Stimulated activated CD4-positive, alpha-beta T cell treated with anti-CD3 and anti-CD28 coated beads, Interleukin-4, amount 100 ng/mL, for 48 hours (primary cell): ENCODE measurements at regions not wholly inside any gene's neighbourhood (a gene's known extent, or its start where the extent isn't known, plus 50 kb on each side); places are given as distances from the start of the nearest gene placed in this dataset.

Source experiments
- DNase-seq, 2 donors: peaks; one replicate each; pipeline ENCODE4 v3.0.0-alpha.2; 2020; ENCODE audit warnings: low read depth in 2 of 2

- DNase-seq, result no peak
These were observed 264.8 kb downstream of the TBL1XR1 start for GRCh38 chr3:176932433-176932832.

- no peak for DNase-seq
These were observed 265.3 kb downstream of the TBL1XR1 start for GRCh38 chr3:176931991-176932390.

GRCh38 chr3:176930942-176931341, 266.3 kb downstream of the TBL1XR1 start:
- DNase-seq, result no peak

- DNase-seq, result no peak
These were observed 268.7 kb downstream of the TBL1XR1 start for GRCh38 chr3:176928582-176928931.

GRCh38 chr3:176927706-176928581, 269.3 kb downstream of the TBL1XR1 start:
- no peak for DNase-seq

- DNase-seq, result no peak
These were observed 270.0 kb downstream of the TBL1XR1 start for GRCh38 chr3:176927280-176927679.

- no peak for DNase-seq
These were observed 270.6 kb downstream of the TBL1XR1 start for GRCh38 chr3:176926688-176927087.

- DNase-seq, result no peak
These were observed 271.2 kb downstream of the TBL1XR1 start for GRCh38 chr3:176926034-176926433.

GRCh38 chr3:176920766-176921160, 276.5 kb downstream of the TBL1XR1 start:
- DNase-seq, result no peak

GRCh38 chr3:176919836-176920765, 277.2 kb downstream of the TBL1XR1 start:
- no peak for DNase-seq

- DNase-seq, result no peak
These were observed 280.5 kb downstream of the TBL1XR1 start for GRCh38 chr3:176916777-176917176.

GRCh38 chr3:176914764-176915163, 282.5 kb downstream of the TBL1XR1 start:
- DNase-seq, result no peak

GRCh38 chr3:176911579-176911978, 285.7 kb downstream of the TBL1XR1 start:
- no peak for DNase-seq

- no peak for DNase-seq
These were observed 288.2 kb downstream of the TBL1XR1 start for GRCh38 chr3:176909044-176909443.

- DNase-seq, result no peak
These were observed 291.0 kb downstream of the TBL1XR1 start for GRCh38 chr3:176906046-176906905.

GRCh38 chr3:176905331-176905730, 292.0 kb downstream of the TBL1XR1 start:
- no peak for DNase-seq

GRCh38 chr3:176904506-176904905, 292.8 kb downstream of the TBL1XR1 start:
- no peak for DNase-seq

GRCh38 chr3:176896640-176897039, 300.6 kb downstream of the TBL1XR1 start:
- no peak for DNase-seq

GRCh38 chr3:176896165-176896564, 301.1 kb downstream of the TBL1XR1 start:
- DNase-seq, result no peak

GRCh38 chr3:176879710-176880109, 317.6 kb downstream of the TBL1XR1 start:
- no peak for DNase-seq

GRCh38 chr3:176873261-176873660, 324.0 kb downstream of the TBL1XR1 start:
- DNase-seq, result no peak

GRCh38 chr3:176872771-176873209, 324.5 kb downstream of the TBL1XR1 start:
- peak; percentile 31 to 36 for DNase-seq
